ENCODE measurements at regions not wholly inside any gene's neighbourhood (a gene's known extent, or its start where the extent isn't known, plus 50 kb on each side); places are given as distances from the start of the nearest gene placed in this dataset.

DNA sequence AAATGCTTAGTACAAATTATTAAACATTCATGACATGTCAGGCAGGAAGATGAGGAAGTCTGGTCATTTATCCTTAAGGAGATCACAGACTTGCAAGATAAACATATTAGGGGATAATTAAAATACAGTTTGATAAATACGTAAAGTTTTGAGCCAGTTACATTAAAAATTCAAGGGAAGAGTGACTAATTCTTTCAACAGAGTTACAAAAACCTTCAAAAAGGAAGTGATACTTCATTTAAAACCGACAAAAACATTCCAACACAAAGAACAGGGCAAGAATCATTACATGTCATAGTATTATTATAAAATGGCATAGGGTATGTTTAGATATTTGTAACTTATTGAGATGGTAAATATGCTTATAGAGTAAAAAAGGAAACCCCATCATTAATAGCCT, 636.0 kb downstream of the NR4A2 start:
- H3K4me3 ChIP-seq = no peak overlapping the region
- H3K9me3 ChIP-seq = no peaks in the 10 kb centered on the region
- H3K27ac ChIP-seq = no peak overlapping the region
- no peaks in the 10 kb centered on the region for H3K4me1 ChIP-seq
- TF ChIP-seq EP300 (IDR thresholded peaks at IDR 0.05; ENCODE audit: low read depth) (no peak), POLR2A (IDR thresholded peaks at IDR 0.05) (no peak), POLR2AphosphoS5 (IDR thresholded peaks at IDR 0.05) (no peak)
- TF ChIP-seq, protein P1, sequence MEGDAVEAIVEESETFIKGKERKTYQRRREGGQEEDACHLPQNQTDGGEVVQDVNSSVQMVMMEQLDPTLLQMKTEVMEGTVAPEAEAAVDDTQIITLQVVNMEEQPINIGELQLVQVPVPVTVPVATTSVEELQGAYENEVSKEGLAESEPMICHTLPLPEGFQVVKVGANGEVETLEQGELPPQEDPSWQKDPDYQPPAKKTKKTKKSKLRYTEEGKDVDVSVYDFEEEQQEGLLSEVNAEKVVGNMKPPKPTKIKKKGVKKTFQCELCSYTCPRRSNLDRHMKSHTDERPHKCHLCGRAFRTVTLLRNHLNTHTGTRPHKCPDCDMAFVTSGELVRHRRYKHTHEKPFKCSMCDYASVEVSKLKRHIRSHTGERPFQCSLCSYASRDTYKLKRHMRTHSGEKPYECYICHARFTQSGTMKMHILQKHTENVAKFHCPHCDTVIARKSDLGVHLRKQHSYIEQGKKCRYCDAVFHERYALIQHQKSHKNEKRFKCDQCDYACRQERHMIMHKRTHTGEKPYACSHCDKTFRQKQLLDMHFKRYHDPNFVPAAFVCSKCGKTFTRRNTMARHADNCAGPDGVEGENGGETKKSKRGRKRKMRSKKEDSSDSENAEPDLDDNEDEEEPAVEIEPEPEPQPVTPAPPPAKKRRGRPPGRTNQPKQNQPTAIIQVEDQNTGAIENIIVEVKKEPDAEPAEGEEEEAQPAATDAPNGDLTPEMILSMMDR (IDR thresholded peaks at IDR 0.05) = no peak
- WGBS, 2 donors (ENCODE audit: low coverage in 1 of 2) = 74 to 77% methylated on average over 2 of the region's 2 CpGs
- in situ Hi-C loops (cut with MboI; ENCODE audit: low pct_ligation_motif_present in 1 of 4, low pct_unique_long_range_greater_than_20kb in 1 of 4, low sequenced_read_pairs in 3 of 4) (no loop called here), intact Hi-C loops (cut with DNase I; ENCODE audit: low total_unique reads) (no loop called here)
- no peak for DNase-seq
- H3K36me3 ChIP-seq = no peaks in the 10 kb centered on the region
- no peaks in the 10 kb centered on the region for H3K27me3 ChIP-seq

DNA sequence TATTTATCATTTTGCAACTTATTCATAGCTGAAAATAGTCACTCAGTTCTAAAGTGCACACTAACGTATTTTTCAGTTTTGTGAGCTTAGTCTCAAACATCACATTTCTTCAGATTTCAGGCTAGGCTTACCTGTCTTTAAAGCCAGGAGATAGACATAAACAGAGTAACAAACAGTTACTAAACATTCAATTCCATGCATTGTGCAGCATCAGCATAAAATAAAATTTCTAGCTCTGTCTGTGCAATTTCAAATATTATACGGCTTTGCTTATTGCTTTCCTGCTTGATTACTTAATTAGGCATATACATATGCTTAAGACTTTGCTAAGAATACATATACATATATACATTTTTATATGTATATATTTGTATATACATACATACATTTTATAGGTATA, 637.0 kb downstream of the NR4A2 start:
- no peak overlapping the region for H3K4me3 ChIP-seq
- in situ Hi-C loops (cut with MboI; ENCODE audit: low pct_ligation_motif_present in 1 of 4, low pct_unique_long_range_greater_than_20kb in 1 of 4, low sequenced_read_pairs in 3 of 4) = no loop called here

DNA sequence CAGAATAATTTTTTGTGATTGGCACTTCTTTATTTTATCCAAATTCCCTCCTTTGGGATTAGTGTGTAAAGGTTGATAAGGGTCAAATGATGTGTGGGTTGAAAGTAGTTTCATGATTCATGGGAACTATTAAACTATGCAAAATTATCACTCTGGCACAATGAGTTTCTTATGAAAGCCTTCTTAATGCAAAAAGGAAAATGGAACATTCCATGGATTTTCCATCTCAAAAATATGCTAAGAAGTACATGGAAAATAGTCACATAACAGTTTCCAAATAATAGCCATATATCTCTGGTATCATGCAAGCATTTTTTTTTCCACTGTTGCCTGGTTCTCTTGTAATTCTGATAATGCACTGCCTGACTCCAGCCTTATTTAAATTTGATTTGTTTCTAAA, 639.7 kb downstream of the NR4A2 start:
- Histone ChIP-seq H3K27me3 (no peaks in the 10 kb centered on the region), H3K4me3 (no peak overlapping the region), H3K4me1 (no peaks in the 10 kb centered on the region), H3K36me3 (no peaks in the 10 kb centered on the region), H3K27ac (no peak overlapping the region), H3K9me3 (no peaks in the 10 kb centered on the region)
- intact Hi-C loops (cut with DNase I; ENCODE audit: low total_unique reads) (no loop called here), in situ Hi-C loops (cut with MboI; ENCODE audit: low pct_ligation_motif_present in 1 of 4, low pct_unique_long_range_greater_than_20kb in 1 of 4, low sequenced_read_pairs in 3 of 4) (no loop called here)
- TF ChIP-seq POLR2A (IDR thresholded peaks at IDR 0.05) = no peak
- TF ChIP-seq EP300 (IDR thresholded peaks at IDR 0.05; ENCODE audit: low read depth) = no peak
- TF ChIP-seq, protein P1 (IDR thresholded peaks at IDR 0.05) = no peak
- TF ChIP-seq POLR2AphosphoS5 (IDR thresholded peaks at IDR 0.05) = no peak
- no peak for DNase-seq

More for the DNA sequence above, 637.0 kb downstream of the NR4A2 start:
- no peak overlapping the region for H3K27ac ChIP-seq
- intact Hi-C loops (cut with DNase I; ENCODE audit: low total_unique reads) = no loop called here
- TF ChIP-seq POLR2A (IDR thresholded peaks at IDR 0.05) = no peak
- TF ChIP-seq, protein P1 (IDR thresholded peaks at IDR 0.05) = no peak
- TF ChIP-seq EP300 (IDR thresholded peaks at IDR 0.05; ENCODE audit: low read depth) = no peak
- no peak for TF ChIP-seq POLR2AphosphoS5 (IDR thresholded peaks at IDR 0.05)
- no peak for DNase-seq
- no peaks in the 10 kb centered on the region for H3K27me3 ChIP-seq
- WGBS, 2 donors (ENCODE audit: low coverage in 1 of 2) = 69 to 79% methylated on average over 2 of the region's 2 CpGs
- H3K4me1 ChIP-seq = no peaks in the 10 kb centered on the region
- no peaks in the 10 kb centered on the region for H3K9me3 ChIP-seq
- no peaks in the 10 kb centered on the region for H3K36me3 ChIP-seq

DNA sequence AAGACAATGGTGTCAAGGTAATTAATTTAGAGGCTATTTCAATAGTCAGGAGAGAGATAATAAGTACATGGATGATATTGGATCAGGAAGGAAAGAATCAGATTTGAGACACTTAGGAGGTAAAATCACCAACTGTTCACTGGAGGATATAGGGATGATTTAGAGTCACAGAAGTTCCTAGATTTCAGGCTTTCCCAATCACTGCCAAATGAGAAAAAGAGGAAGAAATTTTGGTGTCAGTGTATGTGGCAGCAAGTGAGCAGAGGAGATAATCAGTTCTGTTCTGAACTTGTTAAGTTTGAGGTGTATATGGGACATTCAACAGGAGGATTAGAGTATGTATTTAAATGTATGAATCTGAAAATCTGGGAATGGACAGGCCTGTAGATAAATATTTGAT, 640.4 kb downstream of the NR4A2 start:
- Histone ChIP-seq H3K4me3 (no peak overlapping the region), H3K27ac (no peak overlapping the region), H3K4me1 (no peaks in the 10 kb centered on the region), H3K36me3 (no peaks in the 10 kb centered on the region), H3K27me3 (no peaks in the 10 kb centered on the region), H3K9me3 (no peaks in the 10 kb centered on the region)
- TF ChIP-seq EP300 (IDR thresholded peaks at IDR 0.05; ENCODE audit: low read depth) = no peak
- no peak for DNase-seq
- intact Hi-C loops (cut with DNase I; ENCODE audit: low total_unique reads) = no loop called here
- in situ Hi-C loops (cut with MboI; ENCODE audit: low pct_ligation_motif_present in 1 of 4, low pct_unique_long_range_greater_than_20kb in 1 of 4, low sequenced_read_pairs in 3 of 4) = no loop called here

DNA sequence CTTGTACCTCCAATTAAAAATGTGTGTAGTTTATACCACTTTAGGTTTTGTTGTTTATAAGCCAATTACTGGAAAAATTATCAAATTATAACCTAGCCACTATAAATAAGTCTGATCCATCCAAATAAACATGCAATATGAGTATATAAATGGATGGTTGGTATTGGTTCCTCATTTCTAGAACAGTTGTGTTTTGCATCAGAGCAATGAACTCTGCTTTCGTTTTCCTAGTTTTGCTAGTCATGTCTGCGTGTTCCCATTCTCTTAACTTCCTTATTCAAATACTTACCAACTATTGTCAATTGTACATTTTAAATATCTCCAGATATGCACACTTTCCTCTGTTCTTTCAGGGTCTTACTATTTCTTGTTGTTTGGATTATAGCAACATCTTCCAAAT, 641.7 kb downstream of the NR4A2 start:
- H3K4me3 ChIP-seq = no peak overlapping the region
- DNase-seq = no peak
- intact Hi-C loops (cut with DNase I; ENCODE audit: low total_unique reads) (no loop called here), in situ Hi-C loops (cut with MboI; ENCODE audit: low pct_ligation_motif_present in 1 of 4, low pct_unique_long_range_greater_than_20kb in 1 of 4, low sequenced_read_pairs in 3 of 4) (no loop called here)
- TF ChIP-seq POLR2AphosphoS5 (IDR thresholded peaks at IDR 0.05) (no peak), EP300 (IDR thresholded peaks at IDR 0.05; ENCODE audit: low read depth) (no peak), POLR2A (IDR thresholded peaks at IDR 0.05) (no peak)
- TF ChIP-seq, protein P1 (IDR thresholded peaks at IDR 0.05) = no peak
- H3K27me3 ChIP-seq = no peaks in the 10 kb centered on the region
- H3K4me1 ChIP-seq = no peaks in the 10 kb centered on the region
- H3K9me3 ChIP-seq = no peaks in the 10 kb centered on the region
- no peaks in the 10 kb centered on the region for H3K36me3 ChIP-seq
- H3K27ac ChIP-seq = no peak overlapping the region
- 48 to 50% methylated on average over 2 of the region's 2 CpGs for WGBS, 2 donors (ENCODE audit: low coverage in 1 of 2)
